GM23248 (cell line): ENCODE measurements at regions not wholly inside any gene's neighbourhood (a gene's known extent, or its start where the extent isn't known, plus 50 kb on each side); places are given as distances from the start of the nearest gene placed in this dataset.
"Not testable (repeated sequence)": the region's sequence is repeated elsewhere in the genome, so short reads cannot be mapped to it uniquely, and the experiment has no call there.

Experiments
- DNase-seq: peaks from one replicate; pipeline ENCODE4 v3.0.0-alpha.2; 2015
- H2AFZ ChIP-seq: fragments of 200-600 bp; sonication (generic); 2 replicates; pipeline ENCODE4 v1.6.1; 2016; ENCODE audit warnings: antibody characterized with exemption
- H3F3A ChIP-seq: fragments of 200-600 bp; sonication (generic); 2 replicates; pipeline ENCODE4 v1.6.1; 2016; ENCODE audit warnings: mild to moderate bottlenecking, antibody characterized with exemption, mixed run types; ENCODE audit not compliant: insufficient read depth
- H3K27ac ChIP-seq: fragments of 200-600 bp; sonication (generic); 2 replicates; pipeline ENCODE4 v1.5.1; 2016; ENCODE audit warnings: mild to moderate bottlenecking
- H3K27me3 ChIP-seq: fragments of 200-600 bp; sonication (generic); replicated peaks from 2 replicates; pipeline ENCODE4 v1.6.1; 2016; ENCODE audit warnings: mild to moderate bottlenecking; ENCODE audit not compliant: insufficient read depth
- H3K36me3 ChIP-seq: fragments of 200-600 bp; sonication (generic); 2 replicates; pipeline ENCODE4 v1.6.1; 2016; ENCODE audit warnings: low read depth, mild to moderate bottlenecking
- H3K4me1 ChIP-seq: fragments of 200-600 bp; sonication (generic); 2 replicates; pipeline ENCODE4 v1.6.1; 2016; ENCODE audit warnings: mild to moderate bottlenecking; ENCODE audit not compliant: insufficient read depth
- H3K4me2 ChIP-seq: fragments of 200-600 bp; sonication (generic); one replicate; pipeline ENCODE4 v1.6.1; 2016; ENCODE audit warnings: mild to moderate bottlenecking; ENCODE audit not compliant: unreplicated experiment
- H3K4me3 ChIP-seq: fragments of 200-600 bp; sonication (generic); 2 replicates; pipeline ENCODE4 v1.5.1; 2016; ENCODE audit warnings: mild to moderate bottlenecking
- H3K79me2 ChIP-seq: fragments of 200-600 bp; sonication (generic); 2 replicates; pipeline ENCODE4 v1.6.1; 2016; ENCODE audit warnings: mild to moderate bottlenecking; ENCODE audit not compliant: insufficient read depth
- H3K9ac ChIP-seq: fragments of 200-600 bp; sonication (generic); 2 replicates; pipeline ENCODE4 v1.6.1; 2016; ENCODE audit warnings: mild to moderate bottlenecking
- H3K9me2 ChIP-seq: fragments of 200-600 bp; sonication (generic); 2 replicates; pipeline ENCODE4 v1.6.1; 2016; ENCODE audit warnings: mixed run types, mild to moderate bottlenecking, moderate library complexity; ENCODE audit not compliant: insufficient read depth
- H3K9me3 ChIP-seq: fragments of 200-600 bp; sonication (generic); one replicate; pipeline ENCODE4 v1.6.1; 2017; ENCODE audit warnings: low read depth
- H4K20me1 ChIP-seq: fragments of 200-600 bp; sonication (generic); 2 replicates; pipeline ENCODE4 v1.6.0; 2016; ENCODE audit not compliant: insufficient read depth
- EZH2 ChIP-seq: fragments of 200-600 bp; sonication (generic); IDR thresholded peaks from 2 replicates; pipeline ENCODE4 v1.6.1; 2018; ENCODE audit warnings: antibody characterized with exemption, mild to moderate bottlenecking; ENCODE audit not compliant: insufficient read depth, poor library complexity, severe bottlenecking
- EZH2phosphoT487 ChIP-seq: fragments of 200-600 bp; sonication (generic); IDR thresholded peaks from 2 replicates; pipeline ENCODE4 v1.6.1; 2018; ENCODE audit warnings: antibody characterized with exemption, moderate library complexity, mild to moderate bottlenecking, low read depth; ENCODE audit not compliant: insufficient read depth
- WGBS, 2 experiments: methylation state at CpG; one replicate each; pipeline ENCODE4 v1.1.6; 2015 to 2017; ENCODE audit warnings: low lambda C conversion rate in 2 of 2, low coverage in 1 of 2; ENCODE audit errors: missing lambda C conversion rate in 2 of 2; 5-methylcytosine and 5-hydroxymethylcytosine counted together
- in situ Hi-C: fragments of 300-500 bp; cut with MboI; formaldehyde crosslinking; loops from 2 replicates; pipeline ENCODE4 v1.15.0; 2020

GRCh38 chr2:216985658-216986141, 125.8 kb upstream of the TNP1 start:
- Histone ChIP-seq H3F3A (no peaks in the 10 kb centered on the region), H3K27ac (no peak overlapping the region), H3K9ac (no peak overlapping the region), H3K9me2 (no peaks in the 10 kb centered on the region), H3K4me3 (no peak overlapping the region), H3K27me3 (peaks cover 17% of the 10 kb centered on the region), H3K9me3 (no peaks in the 10 kb centered on the region), H4K20me1 (no peaks in the 10 kb centered on the region), H2AFZ (no peak overlapping the region), H3K4me1 (no peaks in the 10 kb centered on the region), H3K4me2 (no peak overlapping the region), H3K36me3 (no peaks in the 10 kb centered on the region), H3K79me2 (no peaks in the 10 kb centered on the region)
- in situ Hi-C loops, result no loop called here
- DNase-seq, result no peak
- no peak for TF ChIP-seq EZH2phosphoT487
- 81% methylated on average over 13 of the region's 13 CpGs for WGBS, 2 experiments

GRCh38 chr2:216984937-216985336, 125.1 kb upstream of the TNP1 start:
- no peak for TF ChIP-seq EZH2
- no peak for TF ChIP-seq EZH2phosphoT487
- Histone ChIP-seq H3K4me3 (no peak overlapping the region), H3K9ac (no peak overlapping the region), H3F3A (no peaks in the 10 kb centered on the region), H3K4me2 (no peak overlapping the region), H3K79me2 (no peaks in the 10 kb centered on the region), H2AFZ (no peak overlapping the region), H3K27me3 (peaks cover 17% of the 10 kb centered on the region), H3K9me3 (no peaks in the 10 kb centered on the region), H3K4me1 (no peaks in the 10 kb centered on the region), H4K20me1 (no peaks in the 10 kb centered on the region), H3K36me3 (no peaks in the 10 kb centered on the region), H3K27ac (no peak overlapping the region), H3K9me2 (no peaks in the 10 kb centered on the region)
- 18% methylated on average over 2 of the region's 2 CpGs for WGBS, 2 experiments
- in situ Hi-C loops, result no loop called here
- no peak for DNase-seq

GRCh38 chr2:216981951-216982350, 122.1 kb upstream of the TNP1 start:
- H3K4me1 ChIP-seq, H3F3A ChIP-seq, H3K27ac ChIP-seq, H3K9me2 ChIP-seq, H4K20me1 ChIP-seq, H3K79me2 ChIP-seq, in situ Hi-C loops, H3K36me3 ChIP-seq, H3K4me2 ChIP-seq, DNase-seq, H3K4me3 ChIP-seq, H3K9ac ChIP-seq, H3K9me3 ChIP-seq, H2AFZ ChIP-seq: not testable (repeated sequence)
- WGBS, 2 experiments, result 67 to 74% methylated on average over 7 of the region's 7 CpGs
- H3K27me3 ChIP-seq, result peaks cover 17% of the 10 kb centered on the region

- in situ Hi-C loops, H3K79me2 ChIP-seq, DNase-seq, H3K36me3 ChIP-seq, H3K27ac ChIP-seq, H3K9me3 ChIP-seq, H3K9ac ChIP-seq, H4K20me1 ChIP-seq, H3K4me3 ChIP-seq, H3F3A ChIP-seq, H3K4me2 ChIP-seq, H3K9me2 ChIP-seq, H3K4me1 ChIP-seq, H2AFZ ChIP-seq: not testable (repeated sequence)
- H3K27me3 ChIP-seq, result peaks cover 17% of the 10 kb centered on the region
- WGBS, 2 experiments, result 33 to 50% methylated on average over 1 of the region's 1 CpG
Measured at GRCh38 chr2:216980510-216980909, 120.6 kb upstream of the TNP1 start.
